CD4-positive, alpha-beta T cell (primary cell): ENCODE measurements at regions not wholly inside any gene's neighbourhood (a gene's known extent, or its start where the extent isn't known, plus 50 kb on each side); places are given as distances from the start of the nearest gene placed in this dataset.

ENCODE experiments used
- ATAC-seq: fragments of 200-7000 bp; cut with Tn5 transposase; one replicate; pipeline ENCODE4 v1.10.0; 2022; ENCODE audit warnings: mild to moderate bottlenecking; ENCODE audit not compliant: poor library complexity
- CTCF ChIA-PET: fragments of 350-600 bp; sonication (Branson Sonifier 250); formaldehyde crosslinking; loops from one replicate; lab custom pipeline; 2021; ENCODE audit warnings: antibody characterized with exemption, inconsistent platforms; lab: Charles Lee
- POLR2A ChIA-PET: fragments of 350-600 bp; sonication (Branson Sonifier 250); formaldehyde crosslinking; loops from one replicate; lab custom pipeline; 2021; ENCODE audit warnings: antibody characterized with exemption, inconsistent platforms; lab: Charles Lee
- DNase-seq, 14 experiments: peaks; one replicate each; pipeline ENCODE4 v3.0.0-alpha.2; 2013 to 2020; ENCODE audit warnings: mixed read lengths in 2 of 14
- H3K27ac ChIP-seq, 2 donors: one replicate each; pipeline versions ENCODE4 v1.5.1 to v1.7.0; 2013; ENCODE audit warnings: low read length in 2 of 2, low read depth in 1 of 2, mild to moderate bottlenecking in 1 of 2
- H3K27me3 ChIP-seq, 2 experiments: 1 replicate in 1 of 2; 2 replicates in 1 of 2; pipeline versions ENCODE4 v1.6.1 to v1.7.0; 2013; ENCODE audit warnings: low read length in 2 of 2, control low read depth in 1 of 2, mild to moderate bottlenecking in 1 of 2, moderate library complexity in 1 of 2; ENCODE audit not compliant: insufficient read depth in 2 of 2, control insufficient read depth in 1 of 2
- H3K36me3 ChIP-seq: one replicate; pipeline ENCODE4 v1.6.1; 2013; ENCODE audit warnings: low read length, control low read depth; ENCODE audit not compliant: insufficient read depth
- H3K4me1 ChIP-seq: one replicate; pipeline ENCODE4 v1.6.1; 2013; ENCODE audit warnings: low read length, control low read depth; ENCODE audit not compliant: insufficient read depth
- H3K4me3 ChIP-seq: one replicate; pipeline ENCODE4 v1.5.1; 2013; ENCODE audit warnings: mild to moderate bottlenecking, low read length, moderate library complexity
- H3K9me3 ChIP-seq, 2 experiments: 1 replicate in 1 of 2; 2 replicates in 1 of 2; pipeline versions ENCODE4 v1.6.1 to v1.7.0; 2013; ENCODE audit warnings: low read length in 2 of 2, mild to moderate bottlenecking in 2 of 2, control low read depth in 1 of 2, moderate library complexity in 1 of 2; ENCODE audit not compliant: control insufficient read depth in 1 of 2, insufficient read depth in 1 of 2
- H3K27ac Mint-ChIP-seq: one replicate; pipeline ENCODE4 v1.8.0; 2020; ENCODE audit warnings: mixed read lengths
- H3K27me3 Mint-ChIP-seq: one replicate; pipeline ENCODE4 v1.8.0; 2021; ENCODE audit warnings: mixed read lengths
- H3K36me3 Mint-ChIP-seq: one replicate; pipeline ENCODE4 v1.8.0; 2021; ENCODE audit warnings: low read depth, mixed read lengths
- H3K4me1 Mint-ChIP-seq: one replicate; pipeline ENCODE4 v1.8.0; 2021; ENCODE audit warnings: low read depth, mixed read lengths
- H3K4me3 Mint-ChIP-seq: one replicate; pipeline ENCODE4 v1.8.0; 2020; ENCODE audit warnings: mild to moderate bottlenecking, mixed read lengths
- H3K9me3 Mint-ChIP-seq: one replicate; pipeline ENCODE4 v1.8.0; 2020; ENCODE audit warnings: mixed read lengths
- intact Hi-C, 2 experiments: fragments of 100-400 bp; cut with DNase I in 1 of 2; cut with micrococcal nuclease in 1 of 2; formaldehyde crosslinking; loops; one replicate each; pipeline versions ENCODE4 v1.15.1 to v1.9.0; 2023 to 2025; cut with DNase I, micrococcal nuclease
- TF ChIP-seq, protein P1 (sequence below): fragments of 200-600 bp; IDR thresholded peaks from one replicate; pipeline ENCODE4 v1.8.0; 2022; ENCODE audit warnings: antibody characterized with exemption, mild to moderate bottlenecking

DNA sequence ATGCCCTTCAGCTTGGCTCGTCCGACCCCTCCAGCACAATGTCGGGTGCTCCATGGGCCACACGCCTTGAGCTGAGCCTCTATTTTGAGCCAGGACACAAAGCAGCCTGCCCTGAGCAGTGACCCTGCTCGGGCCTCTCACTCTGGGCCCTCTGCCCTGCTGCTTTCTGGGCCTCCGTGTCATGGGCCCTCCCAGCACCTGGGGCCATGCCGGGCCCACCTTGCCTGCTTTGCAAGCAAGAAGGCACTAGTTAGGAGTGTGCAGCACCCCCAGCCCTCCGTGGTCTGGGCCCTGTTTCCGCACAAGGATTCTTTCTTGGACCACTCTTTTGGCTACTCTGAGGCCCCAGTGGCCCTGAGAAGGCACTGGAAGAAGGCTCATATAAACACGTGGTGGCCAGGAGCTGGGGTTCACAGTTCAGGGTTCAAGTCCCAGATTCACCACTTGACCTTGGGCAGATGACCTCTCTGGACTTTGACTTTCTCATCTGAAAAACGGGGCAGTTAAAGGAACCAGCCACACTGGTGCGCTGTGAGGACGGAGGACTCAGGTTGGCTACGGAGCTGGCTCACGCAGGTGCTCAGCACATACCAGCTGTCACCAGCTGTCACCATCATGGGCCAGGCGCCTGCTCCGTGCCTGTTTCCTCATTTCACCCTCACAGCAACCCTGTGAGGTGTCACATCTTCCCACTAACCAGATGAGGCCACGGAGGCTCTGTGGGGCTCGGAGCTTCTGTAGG is 166.0 kb upstream of the GSE1 start:
- H3K27ac Mint-ChIP-seq: peak overlapping the region; percentile 87
- peak in 3 of 14 experiments; percentile 11 to 36 (median 26) for DNase-seq

DNA sequence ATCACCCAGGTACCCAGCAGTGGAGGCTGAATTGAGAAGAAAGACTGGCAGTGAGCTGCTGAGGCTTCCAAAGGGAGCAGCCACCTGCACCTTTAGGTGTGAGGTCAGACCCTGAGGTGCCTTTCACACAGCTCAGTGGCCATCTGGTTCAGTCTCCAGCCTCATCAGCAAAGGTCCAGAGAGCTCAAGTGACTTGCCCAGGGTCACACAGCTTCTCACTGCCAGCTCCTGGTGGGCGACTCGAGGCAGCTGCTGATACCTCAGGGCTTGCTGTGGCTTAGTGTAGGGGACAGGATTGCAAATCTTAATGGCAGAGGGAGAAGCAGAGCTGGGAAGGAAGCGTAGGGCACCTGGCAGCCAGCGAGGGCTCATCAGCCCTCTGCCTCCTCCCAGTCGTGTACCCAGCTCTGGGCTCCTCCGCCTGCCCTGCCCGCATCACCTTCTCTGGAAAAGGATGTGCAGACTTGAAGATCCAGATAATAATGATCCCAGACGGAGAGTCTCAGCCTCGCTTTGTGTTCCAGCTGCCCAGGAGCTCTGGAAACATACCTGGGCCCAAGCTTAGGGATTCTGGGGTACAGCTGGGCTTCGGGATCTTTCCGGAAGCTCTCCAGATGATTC is 165.3 kb upstream of the GSE1 start:
- CTCF ChIA-PET: interaction anchor here (0.9 kb wide), 1 partner anchor 168 kb away, joined by 3 read pairs; no protein-coding TSS in a partner anchor
- H3K27ac Mint-ChIP-seq: peak overlapping the region; percentile 87
- H3K9me3 ChIP-seq: no peaks in the 10 kb centered on the region
- no peaks in the 10 kb centered on the region for H3K27me3 Mint-ChIP-seq
- no peak overlapping the region for H3K4me3 ChIP-seq
- ATAC-seq (no peak), DNase-seq (no peak)
- POLR2A ChIA-PET: interaction anchor here (0.5 to 3.8 kb wide), 8 partner anchors 10 to 393 kb away, joined by 3 to 18 read pairs (median 6); partner anchors contain the start of gene GSE1
- no peaks in the 10 kb centered on the region for H3K36me3 ChIP-seq
- H3K36me3 Mint-ChIP-seq: no peaks in the 10 kb centered on the region
- peaks cover 48% of the 10 kb centered on the region for H3K4me1 Mint-ChIP-seq
- TF ChIP-seq, protein P1, sequence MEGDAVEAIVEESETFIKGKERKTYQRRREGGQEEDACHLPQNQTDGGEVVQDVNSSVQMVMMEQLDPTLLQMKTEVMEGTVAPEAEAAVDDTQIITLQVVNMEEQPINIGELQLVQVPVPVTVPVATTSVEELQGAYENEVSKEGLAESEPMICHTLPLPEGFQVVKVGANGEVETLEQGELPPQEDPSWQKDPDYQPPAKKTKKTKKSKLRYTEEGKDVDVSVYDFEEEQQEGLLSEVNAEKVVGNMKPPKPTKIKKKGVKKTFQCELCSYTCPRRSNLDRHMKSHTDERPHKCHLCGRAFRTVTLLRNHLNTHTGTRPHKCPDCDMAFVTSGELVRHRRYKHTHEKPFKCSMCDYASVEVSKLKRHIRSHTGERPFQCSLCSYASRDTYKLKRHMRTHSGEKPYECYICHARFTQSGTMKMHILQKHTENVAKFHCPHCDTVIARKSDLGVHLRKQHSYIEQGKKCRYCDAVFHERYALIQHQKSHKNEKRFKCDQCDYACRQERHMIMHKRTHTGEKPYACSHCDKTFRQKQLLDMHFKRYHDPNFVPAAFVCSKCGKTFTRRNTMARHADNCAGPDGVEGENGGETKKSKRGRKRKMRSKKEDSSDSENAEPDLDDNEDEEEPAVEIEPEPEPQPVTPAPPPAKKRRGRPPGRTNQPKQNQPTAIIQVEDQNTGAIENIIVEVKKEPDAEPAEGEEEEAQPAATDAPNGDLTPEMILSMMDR: no peak
- H3K9me3 Mint-ChIP-seq: no peaks in the 10 kb centered on the region
- H3K27ac ChIP-seq: peak overlapping the region in 1 of 2 donors; percentile 9
- H3K4me1 ChIP-seq: peaks cover 47% of the 10 kb centered on the region
- peak overlapping the region; percentile 30 for H3K4me3 Mint-ChIP-seq
- intact Hi-C loops: loop anchor here in 1 of 2 experiments (1.0 kb wide), 2 partner anchors 14 to 28 kb away; no protein-coding TSS in a partner anchor
- no peaks in the 10 kb centered on the region for H3K27me3 ChIP-seq

More for the DNA sequence above, 166.0 kb upstream of the GSE1 start:
- CTCF ChIA-PET: interaction anchor here (0.9 kb wide), 1 partner anchor 169 kb away, joined by 3 read pairs; no protein-coding TSS in a partner anchor
- H3K4me1 Mint-ChIP-seq: peaks cover 47% of the 10 kb centered on the region
- peak overlapping the region in 1 of 2 donors; percentile 9 for H3K27ac ChIP-seq
- H3K36me3 Mint-ChIP-seq: no peaks in the 10 kb centered on the region
- H3K9me3 Mint-ChIP-seq: no peaks in the 10 kb centered on the region
- H3K4me1 ChIP-seq: peaks cover 41% of the 10 kb centered on the region
- H3K4me3 Mint-ChIP-seq: no peak overlapping the region
- no peak for ATAC-seq
- peaks cover 0 to 1% of the 10 kb centered on the region in 2 experiments for H3K9me3 ChIP-seq
- no peaks in the 10 kb centered on the region for H3K27me3 Mint-ChIP-seq
- H3K36me3 ChIP-seq: no peaks in the 10 kb centered on the region
- TF ChIP-seq, protein P1: no peak
- no peak overlapping the region for H3K4me3 ChIP-seq
- POLR2A ChIA-PET: interaction anchor here (0.5 to 3.8 kb wide), 4 partner anchors 14 to 166 kb away, joined by 3 to 18 read pairs (median 10); partner anchors contain the start of gene GSE1
- intact Hi-C loops: no loop called here
- no peaks in the 10 kb centered on the region for H3K27me3 ChIP-seq

DNA sequence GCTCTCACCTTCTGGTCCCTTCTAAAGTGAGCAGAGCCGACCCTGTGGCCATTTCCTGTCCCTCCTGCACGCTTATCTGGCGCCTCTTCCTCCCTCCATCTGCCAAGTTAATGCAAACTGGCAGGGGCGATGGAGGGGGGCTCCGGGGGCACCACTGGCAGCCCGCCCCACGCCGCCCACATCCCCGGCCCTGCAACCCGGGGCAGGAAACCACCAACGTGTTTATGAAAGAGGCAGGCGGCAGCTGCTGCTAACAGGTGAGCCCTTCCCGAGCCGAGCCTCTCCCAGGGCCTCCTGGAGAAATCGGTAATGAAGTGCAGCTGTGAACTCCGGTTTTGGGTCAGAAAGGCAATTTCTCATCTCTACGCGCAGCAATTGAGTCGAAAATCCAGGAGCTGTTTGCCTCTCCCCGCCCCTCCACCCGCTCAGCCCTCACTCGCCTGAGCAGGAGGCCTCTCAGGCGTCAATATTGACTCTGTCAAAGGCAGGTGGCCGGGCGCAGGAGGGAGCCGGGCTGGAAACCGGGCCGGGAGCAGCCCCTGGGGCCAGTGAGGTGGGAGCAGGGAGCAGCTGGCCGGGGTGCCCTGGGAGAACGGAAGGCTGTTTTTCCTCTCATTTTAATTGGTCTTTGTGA is 164.4 kb upstream of the GSE1 start:
- H3K27me3 Mint-ChIP-seq: no peaks in the 10 kb centered on the region
- Histone ChIP-seq H3K4me1 (peaks cover 50% of the 10 kb centered on the region), H3K4me3 (peak overlapping the region; percentile 19), H3K27ac (peak overlapping the region; percentile 34 to 62), H3K9me3 (no peaks in the 10 kb centered on the region), H3K36me3 (no peaks in the 10 kb centered on the region), H3K27me3 (no peaks in the 10 kb centered on the region)
- CTCF ChIA-PET: interaction anchor here (1.1 kb wide), 1 partner anchor 168 kb away, joined by 4 read pairs; no protein-coding TSS in a partner anchor
- TF ChIP-seq, protein P1: no peak
- intact Hi-C loops: loop anchor here in 1 of 2 experiments (1.0 kb wide), 2 partner anchors 14 to 28 kb away; no protein-coding TSS in a partner anchor
- H3K36me3 Mint-ChIP-seq: no peaks in the 10 kb centered on the region
- H3K4me1 Mint-ChIP-seq: peaks cover 48% of the 10 kb centered on the region
- H3K9me3 Mint-ChIP-seq: no peaks in the 10 kb centered on the region
- DNase-seq (peak; percentile 30 to 76 (median 56)), ATAC-seq (peak; percentile 82)
- H3K27ac Mint-ChIP-seq: peak overlapping the region; percentile 87
- POLR2A ChIA-PET: interaction anchor here (0.7 to 3.8 kb wide), 9 partner anchors 10 to 394 kb away, joined by 3 to 18 read pairs (median 6); no protein-coding TSS in a partner anchor
- peak overlapping the region; percentile 44 for H3K4me3 Mint-ChIP-seq
